ENCODE measurements at regions not wholly inside any gene's neighbourhood (a gene's known extent, or its start where the extent isn't known, plus 50 kb on each side); places are given as distances from the start of the nearest gene placed in this dataset.

- TF ChIP-seq CTCF (IDR thresholded peaks at IDR 0.05; ENCODE audit: low read depth, low read length, missing control alignments) = no peak
- DNase-seq (ENCODE audit: low read depth) = no peak
- H3K4me3 ChIP-seq (ENCODE audit: low read depth, low read length) = no peak overlapping the region
These were observed 103.7 kb upstream of the ASIC2 start for GRCh38 chr17:33396818-33397217.

- H3K4me3 ChIP-seq (ENCODE audit: low read depth, low read length) = no peak overlapping the region
- TF ChIP-seq CTCF (IDR thresholded peaks at IDR 0.05; ENCODE audit: low read depth, low read length, missing control alignments) = no peak
These were observed 105.3 kb upstream of the ASIC2 start for GRCh38 chr17:33398386-33398785.

GRCh38 chr17:33401249-33401648 lies 108.2 kb upstream of the ASIC2 start:
- no peak overlapping the region for H3K4me3 ChIP-seq (ENCODE audit: low read depth, low read length)
- no peak for DNase-seq (ENCODE audit: low read depth)
- TF ChIP-seq CTCF (IDR thresholded peaks at IDR 0.05; ENCODE audit: low read depth, low read length, missing control alignments) = no peak

More at GRCh38 chr17:33398386-33398785, 105.3 kb upstream of the ASIC2 start:
- DNase-seq (ENCODE audit: low read depth) = no peak

GRCh38 chr17:33403194-33403593 lies 110.1 kb upstream of the ASIC2 start:
- TF ChIP-seq CTCF (IDR thresholded peaks at IDR 0.05; ENCODE audit: low read depth, low read length, missing control alignments) = no peak
- DNase-seq (ENCODE audit: low read depth) = no peak
- no peak overlapping the region for H3K4me3 ChIP-seq (ENCODE audit: low read depth, low read length)

GRCh38 chr17:33404070-33404819 lies 111.2 kb upstream of the ASIC2 start:
- no peak overlapping the region for H3K4me3 ChIP-seq (ENCODE audit: low read depth, low read length)
- TF ChIP-seq CTCF (IDR thresholded peaks at IDR 0.05; ENCODE audit: low read depth, low read length, missing control alignments) = no peak
- DNase-seq (ENCODE audit: low read depth) = no peak

GRCh38 chr17:33416131-33416530 lies 123.0 kb upstream of the ASIC2 start:
- TF ChIP-seq CTCF (IDR thresholded peaks at IDR 0.05; ENCODE audit: low read depth, low read length, missing control alignments) = no peak
- no peak for DNase-seq (ENCODE audit: low read depth)
- no peak overlapping the region for H3K4me3 ChIP-seq (ENCODE audit: low read depth, low read length)

- no peak overlapping the region for H3K4me3 ChIP-seq (ENCODE audit: low read depth, low read length)
- DNase-seq (ENCODE audit: low read depth) = no peak
- TF ChIP-seq CTCF (IDR thresholded peaks at IDR 0.05; ENCODE audit: low read depth, low read length, missing control alignments) = no peak
These were observed 128.8 kb upstream of the ASIC2 start for GRCh38 chr17:33421933-33422332.

Measured in GM12864 (cell line).